Neural progenitor cell (in vitro differentiated cells): ENCODE measurements at regions not wholly inside any gene's neighbourhood (a gene's known extent, or its start where the extent isn't known, plus 50 kb on each side); places are given as distances from the start of the nearest gene placed in this dataset.

ENCODE experiments used
- DNase-seq: peaks from one replicate; pipeline ENCODE4 v3.0.0-alpha.2; 2016; ENCODE audit warnings: low spot score
- H2AFZ ChIP-seq: fragments of 200-600 bp; sonication (generic); replicated peaks from 2 replicates; pipeline ENCODE4 v1.6.1; 2016; ENCODE audit warnings: antibody characterized with exemption
- H3F3A ChIP-seq: fragments of 200-600 bp; sonication (generic); 2 replicates; pipeline ENCODE4 v1.6.1; 2016; ENCODE audit warnings: antibody characterized with exemption, low read depth
- H3K27ac ChIP-seq: fragments of 200-600 bp; sonication (generic); 2 replicates; pipeline ENCODE4 v1.5.1; 2016; ENCODE audit warnings: mild to moderate bottlenecking
- H3K27me3 ChIP-seq: fragments of 200-600 bp; sonication (generic); 2 replicates; pipeline ENCODE4 v1.6.1; 2016; ENCODE audit warnings: mild to moderate bottlenecking, moderate library complexity
- H3K36me3 ChIP-seq: fragments of 200-600 bp; sonication (generic); 2 replicates; pipeline ENCODE4 v1.5.1; 2016
- H3K4me1 ChIP-seq: fragments of 200-600 bp; sonication (generic); 2 replicates; pipeline ENCODE4 v1.6.1; 2016; ENCODE audit warnings: mixed run types
- H3K4me2 ChIP-seq: fragments of 200-600 bp; sonication (generic); 2 replicates; pipeline ENCODE4 v1.6.1; 2016
- H3K4me3 ChIP-seq: fragments of 200-600 bp; sonication (generic); 2 replicates; pipeline ENCODE4 v1.5.1; 2016
- H3K79me2 ChIP-seq: fragments of 200-600 bp; sonication (generic); 2 replicates; pipeline ENCODE4 v1.6.1; 2016; ENCODE audit warnings: low read depth
- H3K9ac ChIP-seq: fragments of 200-600 bp; sonication (generic); 2 replicates; pipeline ENCODE4 v1.6.1; 2016
- H3K9me3 ChIP-seq: fragments of 200-600 bp; sonication (generic); 2 replicates; pipeline ENCODE4 v1.5.1; 2016; ENCODE audit warnings: low read depth
- H4K20me1 ChIP-seq: fragments of 200-600 bp; sonication (generic); 2 replicates; pipeline ENCODE4 v1.6.1; 2016; ENCODE audit warnings: low read depth
- H3K27ac Mint-ChIP-seq: 3 replicates; pipeline ENCODE4 v1.8.0; 2021; ENCODE audit warnings: mixed read lengths
- H3K27me3 Mint-ChIP-seq: 2 replicates; pipeline ENCODE4 v1.8.0; 2022; ENCODE audit warnings: low read depth, mild to moderate bottlenecking, inconsistent platforms, moderate library complexity, mixed read lengths; ENCODE audit not compliant: insufficient read depth
- H3K36me3 Mint-ChIP-seq: 3 replicates; pipeline ENCODE4 v1.8.0; 2021; ENCODE audit warnings: mixed read lengths
- H3K4me1 Mint-ChIP-seq: 3 replicates; pipeline ENCODE4 v1.8.0; 2021; ENCODE audit warnings: mixed read lengths
- H3K4me3 Mint-ChIP-seq: 3 replicates; pipeline ENCODE4 v1.8.0; 2021; ENCODE audit warnings: mild to moderate bottlenecking, moderate library complexity, mixed read lengths
- H3K9me3 Mint-ChIP-seq: 3 replicates; pipeline ENCODE4 v1.8.0; 2020; ENCODE audit warnings: mixed read lengths
- CTCF ChIP-seq: fragments of 200-600 bp; sonication (generic); IDR thresholded peaks from 2 replicates; pipeline ENCODE4 v1.5.1; 2017; ENCODE audit warnings: antibody characterized with exemption, mild to moderate bottlenecking
- EZH2 ChIP-seq: fragments of 200-600 bp; sonication (generic); IDR thresholded peaks from 2 replicates; pipeline ENCODE4 v1.6.1; 2017; ENCODE audit warnings: antibody characterized with exemption, mild to moderate bottlenecking, moderate library complexity
- EZH2phosphoT487 ChIP-seq: fragments of 200-600 bp; sonication (generic); IDR thresholded peaks from 2 replicates; pipeline ENCODE4 v1.6.1; 2017; ENCODE audit warnings: antibody characterized with exemption

- Mint-ChIP-seq H3K36me3 (no peaks in the 10 kb centered on the region), H3K9me3 (no peaks in the 10 kb centered on the region), H3K4me1 (no peaks in the 10 kb centered on the region), H3K27ac (no peak overlapping the region), H3K4me3 (no peak overlapping the region), H3K27me3 (peaks cover 4% of the 10 kb centered on the region)
- H3K4me3 ChIP-seq, result no peak overlapping the region
- no peaks in the 10 kb centered on the region for H4K20me1 ChIP-seq
- no peak overlapping the region for H3K4me2 ChIP-seq
- no peak overlapping the region for H2AFZ ChIP-seq
- no peaks in the 10 kb centered on the region for H3K9me3 ChIP-seq
- no peaks in the 10 kb centered on the region for H3F3A ChIP-seq
- no peaks in the 10 kb centered on the region for H3K79me2 ChIP-seq
- no peak overlapping the region for H3K27ac ChIP-seq
- no peak overlapping the region for H3K9ac ChIP-seq
- TF ChIP-seq CTCF (no peak), EZH2phosphoT487 (no peak), EZH2 (no peak)
- H3K4me1 ChIP-seq, result no peaks in the 10 kb centered on the region
- DNase-seq, result no peak
- no peaks in the 10 kb centered on the region for H3K36me3 ChIP-seq
- no peaks in the 10 kb centered on the region for H3K27me3 ChIP-seq
These were observed 160.6 kb upstream of the RPS6KA3 start for GRCh38 chrX:20427173-20427770.

GRCh38 chrX:20421697-20422096 lies 155.0 kb upstream of the RPS6KA3 start:
- no peak overlapping the region for H3K27ac Mint-ChIP-seq
- no peaks in the 10 kb centered on the region for H3K9me3 Mint-ChIP-seq
- no peak overlapping the region for H3K4me2 ChIP-seq
- H3K79me2 ChIP-seq, result no peaks in the 10 kb centered on the region
- DNase-seq, result no peak
- no peaks in the 10 kb centered on the region for H3K27me3 ChIP-seq
- no peak overlapping the region for H3K4me3 ChIP-seq
- no peak overlapping the region for H3K9ac ChIP-seq
- no peaks in the 10 kb centered on the region for H3F3A ChIP-seq
- no peaks in the 10 kb centered on the region for H3K36me3 Mint-ChIP-seq
- no peaks in the 10 kb centered on the region for H3K4me1 ChIP-seq
- H3K27ac ChIP-seq, result no peak overlapping the region
- H2AFZ ChIP-seq, result no peak overlapping the region
- no peak for TF ChIP-seq EZH2
- no peak for TF ChIP-seq CTCF
- TF ChIP-seq EZH2phosphoT487, result no peak
- H3K36me3 ChIP-seq, result no peaks in the 10 kb centered on the region
- H3K27me3 Mint-ChIP-seq, result no peaks in the 10 kb centered on the region
- H3K4me1 Mint-ChIP-seq, result no peaks in the 10 kb centered on the region
- no peaks in the 10 kb centered on the region for H3K9me3 ChIP-seq
- H3K4me3 Mint-ChIP-seq, result no peak overlapping the region
- no peaks in the 10 kb centered on the region for H4K20me1 ChIP-seq

- TF ChIP-seq EZH2 (no peak), EZH2phosphoT487 (no peak), CTCF (no peak)
- Mint-ChIP-seq H3K4me3 (no peak overlapping the region), H3K36me3 (no peaks in the 10 kb centered on the region), H3K4me1 (no peaks in the 10 kb centered on the region), H3K9me3 (no peaks in the 10 kb centered on the region), H3K27ac (no peak overlapping the region), H3K27me3 (no peaks in the 10 kb centered on the region)
- Histone ChIP-seq H3K4me1 (no peaks in the 10 kb centered on the region), H3K4me3 (no peak overlapping the region), H3K27ac (no peak overlapping the region), H3K79me2 (no peaks in the 10 kb centered on the region), H3K9me3 (no peaks in the 10 kb centered on the region), H4K20me1 (no peaks in the 10 kb centered on the region), H3F3A (no peaks in the 10 kb centered on the region), H3K27me3 (no peaks in the 10 kb centered on the region), H3K4me2 (no peak overlapping the region), H2AFZ (no peak overlapping the region), H3K9ac (no peak overlapping the region), H3K36me3 (no peaks in the 10 kb centered on the region)
- no peak for DNase-seq
These were observed 154.6 kb upstream of the RPS6KA3 start for GRCh38 chrX:20421275-20421674.
